ENCODE measurements at regions not wholly inside any gene's neighbourhood (a gene's known extent, or its start where the extent isn't known, plus 50 kb on each side); places are given as distances from the start of the nearest gene placed in this dataset.

DNA sequence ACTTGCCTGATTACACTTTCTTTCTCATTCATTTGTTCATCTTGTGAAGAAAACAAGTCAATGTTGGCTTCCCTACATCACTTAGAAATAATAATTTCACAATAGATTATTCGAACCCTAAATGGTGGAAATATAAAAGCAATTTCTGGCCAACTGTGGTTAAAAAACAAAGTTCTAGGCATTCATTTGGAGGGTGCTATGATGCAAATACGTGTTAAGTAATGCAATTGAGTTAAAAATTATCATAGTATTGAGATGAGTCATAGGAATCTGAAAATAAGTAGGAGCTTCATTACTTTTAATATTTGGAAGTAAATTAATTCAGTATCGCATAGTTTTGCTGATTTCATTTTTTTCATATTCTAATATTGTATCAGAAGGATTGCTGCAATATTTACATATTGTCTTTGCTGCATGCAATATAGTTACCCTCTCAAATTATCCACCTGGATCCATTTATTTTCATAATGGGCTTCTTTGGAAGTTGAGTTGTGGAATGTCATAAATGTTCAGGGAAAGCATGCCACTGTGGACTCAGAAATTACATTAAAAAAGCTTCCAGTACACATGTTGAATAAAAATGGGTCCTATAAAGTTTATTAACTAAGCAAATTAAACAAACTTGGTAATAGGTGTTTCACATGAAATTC is 647.7 kb upstream of the WWC1 start:
- Histone ChIP-seq H3K27ac (ENCODE audit: low read length) (no peak overlapping the region), H3K36me3 (ENCODE audit: control insufficient read depth in 1 of 2, insufficient read depth in 2 of 2, low read length in 2 of 2) (no peaks in the 10 kb centered on the region), H3K27me3 (ENCODE audit: low read depth, low read length) (no peaks in the 10 kb centered on the region), H3K9me3 (ENCODE audit: control insufficient read depth in 1 of 2, low read length in 2 of 2) (no peaks in the 10 kb centered on the region), H3K4me1 (ENCODE audit: control insufficient read depth in 1 of 2, insufficient read depth in 2 of 2, low read length in 2 of 2) (no peaks in the 10 kb centered on the region), H3K4me3 (ENCODE audit: low read depth in 1 of 2, low read length in 2 of 2) (no peak overlapping the region)

DNA sequence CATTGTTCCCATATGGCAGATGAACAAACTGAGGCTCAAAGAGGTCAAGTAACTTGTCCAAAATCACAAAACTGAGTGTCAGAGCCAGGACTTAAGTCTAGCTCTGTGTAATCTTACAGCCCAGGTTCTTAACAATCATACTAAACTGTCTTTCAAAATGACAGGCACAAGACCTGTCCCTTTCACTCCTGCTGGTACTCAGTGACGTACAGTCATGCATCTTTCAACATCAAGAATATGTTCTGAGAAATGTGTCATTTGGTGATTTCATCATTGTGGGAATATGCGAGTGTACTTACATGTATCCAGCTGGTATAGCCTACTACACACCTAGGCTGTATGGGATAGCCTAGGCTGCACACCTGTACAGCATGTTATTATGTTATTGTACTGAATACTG is 646.8 kb upstream of the WWC1 start:
- no peaks in the 10 kb centered on the region for H3K9me3 ChIP-seq (ENCODE audit: control insufficient read depth in 1 of 2, low read length in 2 of 2)
- H3K4me3 ChIP-seq (ENCODE audit: low read depth in 1 of 2, low read length in 2 of 2): no peak overlapping the region
- H3K27me3 ChIP-seq (ENCODE audit: low read depth, low read length): no peaks in the 10 kb centered on the region

DNA sequence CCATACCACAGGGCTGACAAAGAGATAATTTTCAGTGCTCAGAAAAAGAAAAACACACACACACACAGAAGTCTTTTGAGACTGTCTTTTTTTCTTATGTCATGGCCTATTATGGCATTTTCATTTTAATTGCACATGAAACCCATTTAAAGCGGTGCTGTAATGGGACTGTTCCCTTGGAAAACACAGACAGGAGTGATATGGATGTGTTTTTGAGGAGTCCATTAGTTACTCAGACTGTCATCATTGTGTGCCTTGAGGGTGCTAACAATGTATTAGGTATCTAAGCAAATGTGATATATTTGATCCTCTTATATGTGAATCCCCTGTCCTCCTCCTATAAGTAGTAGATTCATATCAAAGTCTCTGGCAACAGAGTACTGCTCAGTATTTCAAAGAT is 642.0 kb upstream of the WWC1 start:
- Histone ChIP-seq H3K4me3 (ENCODE audit: low read depth in 1 of 2, low read length in 2 of 2) (no peak overlapping the region), H3K36me3 (ENCODE audit: control insufficient read depth in 1 of 2, insufficient read depth in 2 of 2, low read length in 2 of 2) (no peaks in the 10 kb centered on the region), H3K9me3 (ENCODE audit: control insufficient read depth in 1 of 2, low read length in 2 of 2) (no peaks in the 10 kb centered on the region), H3K27ac (ENCODE audit: low read length) (no peak overlapping the region), H3K27me3 (ENCODE audit: low read depth, low read length) (no peaks in the 10 kb centered on the region), H3K4me1 (ENCODE audit: control insufficient read depth in 1 of 2, insufficient read depth in 2 of 2, low read length in 2 of 2) (no peaks in the 10 kb centered on the region)

More for the DNA sequence above, 646.8 kb upstream of the WWC1 start:
- Histone ChIP-seq H3K36me3 (ENCODE audit: control insufficient read depth in 1 of 2, insufficient read depth in 2 of 2, low read length in 2 of 2) (no peaks in the 10 kb centered on the region), H3K4me1 (ENCODE audit: control insufficient read depth in 1 of 2, insufficient read depth in 2 of 2, low read length in 2 of 2) (no peaks in the 10 kb centered on the region), H3K27ac (ENCODE audit: low read length) (no peak overlapping the region)

DNA sequence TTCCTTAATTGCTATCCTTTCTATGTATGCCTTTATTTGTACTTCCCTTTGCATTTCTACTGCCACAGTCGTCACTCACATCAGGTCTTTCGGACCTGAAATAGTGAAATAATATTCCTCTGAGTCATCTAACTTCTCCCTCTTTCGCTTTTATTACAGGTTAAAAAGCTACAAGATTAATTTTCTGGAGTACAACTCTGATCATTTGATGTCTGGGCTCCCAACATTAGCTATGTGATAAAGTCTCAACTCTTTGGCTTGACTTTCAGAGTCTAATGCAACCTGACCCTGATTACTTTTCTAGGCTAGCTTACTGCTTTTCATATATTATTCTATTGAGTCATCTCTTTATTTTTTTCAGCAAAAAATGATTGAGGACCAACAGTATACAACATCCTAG is 638.8 kb upstream of the WWC1 start:
- Histone ChIP-seq H3K36me3 (ENCODE audit: control insufficient read depth in 1 of 2, insufficient read depth in 2 of 2, low read length in 2 of 2) (no peaks in the 10 kb centered on the region), H3K9me3 (ENCODE audit: control insufficient read depth in 1 of 2, low read length in 2 of 2) (no peaks in the 10 kb centered on the region), H3K27ac (ENCODE audit: low read length) (no peak overlapping the region), H3K4me3 (ENCODE audit: low read depth in 1 of 2, low read length in 2 of 2) (no peak overlapping the region), H3K27me3 (ENCODE audit: low read depth, low read length) (no peaks in the 10 kb centered on the region), H3K4me1 (ENCODE audit: control insufficient read depth in 1 of 2, insufficient read depth in 2 of 2, low read length in 2 of 2) (no peaks in the 10 kb centered on the region)

DNA sequence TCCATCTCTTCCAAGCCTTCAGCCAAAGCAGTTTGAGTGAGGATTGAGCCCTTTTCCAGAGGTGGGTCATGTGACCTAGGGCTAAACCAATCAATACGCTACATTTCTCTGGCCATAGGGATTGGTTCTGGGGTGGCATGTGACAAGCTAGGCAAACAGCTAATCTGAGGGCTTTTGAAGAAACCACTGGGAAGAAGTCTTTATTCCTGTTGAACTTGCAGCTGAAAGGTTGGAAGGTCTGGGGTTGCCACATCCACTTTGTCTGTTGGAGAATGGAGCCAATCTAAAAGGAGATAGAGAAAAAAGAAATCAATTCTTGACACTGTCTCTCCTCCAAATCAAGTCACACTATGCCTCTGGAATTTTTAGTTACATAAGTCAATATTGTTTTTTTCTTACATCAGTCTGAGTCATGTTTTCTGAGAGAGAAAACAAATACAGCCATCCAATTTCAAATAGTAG is 637.8 kb upstream of the WWC1 start:
- Histone ChIP-seq H3K9me3 (ENCODE audit: control insufficient read depth in 1 of 2, low read length in 2 of 2) (no peaks in the 10 kb centered on the region), H3K27me3 (ENCODE audit: low read depth, low read length) (no peaks in the 10 kb centered on the region), H3K36me3 (ENCODE audit: control insufficient read depth in 1 of 2, insufficient read depth in 2 of 2, low read length in 2 of 2) (no peaks in the 10 kb centered on the region), H3K27ac (ENCODE audit: low read length) (no peak overlapping the region), H3K4me1 (ENCODE audit: control insufficient read depth in 1 of 2, insufficient read depth in 2 of 2, low read length in 2 of 2) (no peaks in the 10 kb centered on the region), H3K4me3 (ENCODE audit: low read depth in 1 of 2, low read length in 2 of 2) (no peak overlapping the region)

DNA sequence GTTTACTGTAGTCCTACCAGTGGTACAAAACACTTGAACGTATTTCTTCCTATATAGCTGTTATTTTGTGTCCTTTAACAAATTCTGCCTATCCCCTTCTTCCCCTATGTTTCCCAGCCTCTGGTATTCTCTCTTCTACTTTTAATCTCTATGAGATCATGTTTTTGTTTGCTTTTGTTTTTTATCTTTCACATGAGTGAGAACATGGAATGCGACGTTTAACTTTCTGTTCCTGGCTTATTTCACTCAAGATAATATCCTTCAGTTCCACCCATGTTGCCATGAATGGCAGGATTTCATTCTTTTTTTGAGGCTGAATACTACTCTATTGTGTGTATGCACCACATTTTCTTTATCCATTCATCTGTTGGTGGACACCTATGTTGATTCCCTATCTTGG is 634.4 kb upstream of the WWC1 start:
- no peaks in the 10 kb centered on the region for H3K36me3 ChIP-seq (ENCODE audit: control insufficient read depth in 1 of 2, insufficient read depth in 2 of 2, low read length in 2 of 2)
- H3K27ac ChIP-seq (ENCODE audit: low read length): no peak overlapping the region

DNA sequence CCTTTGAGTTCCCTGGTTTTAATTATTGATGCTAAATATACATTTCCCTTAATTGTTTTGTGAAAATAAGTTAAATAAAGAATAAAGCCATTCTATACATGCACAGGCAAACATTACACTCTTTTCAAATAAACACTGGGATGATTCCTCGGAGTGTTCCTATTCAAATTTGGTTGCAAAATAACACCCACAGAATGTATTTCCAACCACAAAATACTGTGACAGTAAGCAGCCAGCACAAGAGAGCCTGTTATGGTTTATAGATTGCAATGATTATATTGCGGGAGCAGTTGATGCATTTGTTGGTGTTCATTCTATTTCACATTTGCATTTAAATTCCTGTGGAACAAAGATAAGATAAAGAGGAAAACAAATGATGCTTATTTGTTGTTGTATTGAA is 632.6 kb upstream of the WWC1 start:
- Histone ChIP-seq H3K27ac (ENCODE audit: low read length) (no peak overlapping the region), H3K36me3 (ENCODE audit: control insufficient read depth in 1 of 2, insufficient read depth in 2 of 2, low read length in 2 of 2) (no peaks in the 10 kb centered on the region), H3K4me1 (ENCODE audit: control insufficient read depth in 1 of 2, insufficient read depth in 2 of 2, low read length in 2 of 2) (no peaks in the 10 kb centered on the region), H3K27me3 (ENCODE audit: low read depth, low read length) (no peaks in the 10 kb centered on the region), H3K9me3 (ENCODE audit: control insufficient read depth in 1 of 2, low read length in 2 of 2) (no peaks in the 10 kb centered on the region), H3K4me3 (ENCODE audit: low read depth in 1 of 2, low read length in 2 of 2) (no peak overlapping the region)

More for the DNA sequence above, 634.4 kb upstream of the WWC1 start:
- no peaks in the 10 kb centered on the region for H3K27me3 ChIP-seq (ENCODE audit: low read depth, low read length)
- H3K4me1 ChIP-seq (ENCODE audit: control insufficient read depth in 1 of 2, insufficient read depth in 2 of 2, low read length in 2 of 2): no peaks in the 10 kb centered on the region
- H3K4me3 ChIP-seq (ENCODE audit: low read depth in 1 of 2, low read length in 2 of 2): no peak overlapping the region
- H3K9me3 ChIP-seq (ENCODE audit: control insufficient read depth in 1 of 2, low read length in 2 of 2): no peaks in the 10 kb centered on the region

DNA sequence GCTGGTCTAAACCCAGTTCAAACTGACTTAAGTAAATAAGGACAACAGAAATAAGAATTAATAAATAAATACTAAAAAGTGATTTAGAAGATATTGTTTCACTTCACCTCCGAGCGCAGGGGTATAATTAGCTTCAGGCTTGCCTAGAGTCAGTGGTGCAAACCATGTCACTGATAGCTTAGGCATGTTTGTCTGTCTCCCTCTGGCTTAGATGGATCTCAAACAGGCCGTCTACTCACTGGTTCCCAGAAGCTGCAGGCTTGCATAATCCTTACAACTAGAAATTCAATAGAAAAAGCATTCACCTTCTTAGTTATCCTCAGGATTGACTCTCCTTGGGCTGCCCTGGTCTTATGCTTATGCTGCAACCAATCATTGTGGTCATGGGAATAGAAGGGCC is 629.8 kb upstream of the WWC1 start:
- H3K9me3 ChIP-seq (ENCODE audit: control insufficient read depth in 1 of 2, low read length in 2 of 2): no peaks in the 10 kb centered on the region
- no peaks in the 10 kb centered on the region for H3K27me3 ChIP-seq (ENCODE audit: low read depth, low read length)
- H3K4me1 ChIP-seq (ENCODE audit: control insufficient read depth in 1 of 2, insufficient read depth in 2 of 2, low read length in 2 of 2): no peaks in the 10 kb centered on the region
- H3K36me3 ChIP-seq (ENCODE audit: control insufficient read depth in 1 of 2, insufficient read depth in 2 of 2, low read length in 2 of 2): no peaks in the 10 kb centered on the region
- no peak overlapping the region for H3K4me3 ChIP-seq (ENCODE audit: low read depth in 1 of 2, low read length in 2 of 2)
- H3K27ac ChIP-seq (ENCODE audit: low read length): no peak overlapping the region

DNA sequence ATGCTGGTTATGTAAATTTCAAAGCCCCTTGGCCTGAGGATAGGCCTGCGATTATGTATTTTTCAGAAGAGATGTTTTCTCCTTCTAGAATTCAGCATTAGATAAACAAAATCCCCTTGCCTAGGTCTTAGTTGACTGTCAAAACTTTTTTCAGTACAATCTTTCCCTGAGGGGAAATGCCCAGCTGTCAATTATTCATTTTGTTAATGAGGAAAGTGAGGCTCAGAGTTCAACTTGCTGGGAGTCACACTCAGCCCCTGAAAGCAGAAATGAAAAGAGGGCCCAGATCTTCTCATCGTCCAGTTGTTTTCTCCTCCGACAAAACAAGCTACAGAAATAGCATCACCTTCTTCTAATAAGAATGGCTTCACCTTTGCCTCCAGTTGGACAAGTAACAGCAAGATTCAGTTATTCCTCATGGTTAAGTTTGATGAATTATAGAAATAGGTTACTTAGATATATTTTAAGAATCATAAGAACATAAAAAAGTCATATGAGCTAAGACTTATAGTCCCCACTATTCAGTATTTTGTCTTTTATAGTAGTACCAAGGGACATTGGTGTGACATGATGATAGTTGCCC is 627.1 kb upstream of the WWC1 start:
- Histone ChIP-seq H3K27me3 (ENCODE audit: low read depth, low read length) (no peaks in the 10 kb centered on the region), H3K9me3 (ENCODE audit: control insufficient read depth in 1 of 2, low read length in 2 of 2) (no peaks in the 10 kb centered on the region), H3K27ac (ENCODE audit: low read length) (no peak overlapping the region), H3K4me3 (ENCODE audit: low read depth in 1 of 2, low read length in 2 of 2) (no peak overlapping the region), H3K4me1 (ENCODE audit: control insufficient read depth in 1 of 2, insufficient read depth in 2 of 2, low read length in 2 of 2) (no peaks in the 10 kb centered on the region), H3K36me3 (ENCODE audit: control insufficient read depth in 1 of 2, insufficient read depth in 2 of 2, low read length in 2 of 2) (no peaks in the 10 kb centered on the region)

- no peaks in the 10 kb centered on the region for H3K36me3 ChIP-seq (ENCODE audit: control insufficient read depth in 1 of 2, insufficient read depth in 2 of 2, low read length in 2 of 2)
- H3K9me3 ChIP-seq (ENCODE audit: control insufficient read depth in 1 of 2, low read length in 2 of 2): no peaks in the 10 kb centered on the region
- H3K27ac ChIP-seq (ENCODE audit: low read length): no peak overlapping the region
- H3K4me3 ChIP-seq (ENCODE audit: low read depth in 1 of 2, low read length in 2 of 2): no peak overlapping the region
- H3K4me1 ChIP-seq (ENCODE audit: control insufficient read depth in 1 of 2, insufficient read depth in 2 of 2, low read length in 2 of 2): no peaks in the 10 kb centered on the region
- H3K27me3 ChIP-seq (ENCODE audit: low read depth, low read length): no peaks in the 10 kb centered on the region
These were observed 625.5 kb upstream of the WWC1 start for GRCh38 chr5:167665841-167666375.

DNA sequence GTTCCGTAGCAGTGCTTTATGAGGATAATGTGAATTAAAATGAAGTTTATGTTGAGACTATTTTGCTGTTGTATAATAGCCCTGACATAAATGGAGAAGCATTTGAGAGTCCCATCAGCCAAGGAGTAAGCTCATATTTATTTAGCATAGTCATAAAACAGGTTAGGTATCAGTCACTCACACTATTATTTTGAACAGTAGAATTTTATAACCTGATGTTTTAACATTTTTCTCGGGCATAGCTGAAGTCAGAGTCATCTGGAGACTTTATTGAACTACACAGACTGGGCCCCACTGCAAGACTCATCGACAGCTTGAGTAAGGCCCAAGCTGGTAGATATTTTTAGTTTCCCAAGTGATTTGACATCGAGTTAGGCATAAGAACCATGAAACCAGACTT is 620.3 kb upstream of the WWC1 start:
- Histone ChIP-seq H3K4me3 (ENCODE audit: low read depth in 1 of 2, low read length in 2 of 2) (no peak overlapping the region), H3K27ac (ENCODE audit: low read length) (no peak overlapping the region), H3K27me3 (ENCODE audit: low read depth, low read length) (no peaks in the 10 kb centered on the region), H3K36me3 (ENCODE audit: control insufficient read depth in 1 of 2, insufficient read depth in 2 of 2, low read length in 2 of 2) (no peaks in the 10 kb centered on the region), H3K9me3 (ENCODE audit: control insufficient read depth in 1 of 2, low read length in 2 of 2) (peaks cover 0 to 3% of the 10 kb centered on the region in 2 donors), H3K4me1 (ENCODE audit: control insufficient read depth in 1 of 2, insufficient read depth in 2 of 2, low read length in 2 of 2) (no peaks in the 10 kb centered on the region)

DNA sequence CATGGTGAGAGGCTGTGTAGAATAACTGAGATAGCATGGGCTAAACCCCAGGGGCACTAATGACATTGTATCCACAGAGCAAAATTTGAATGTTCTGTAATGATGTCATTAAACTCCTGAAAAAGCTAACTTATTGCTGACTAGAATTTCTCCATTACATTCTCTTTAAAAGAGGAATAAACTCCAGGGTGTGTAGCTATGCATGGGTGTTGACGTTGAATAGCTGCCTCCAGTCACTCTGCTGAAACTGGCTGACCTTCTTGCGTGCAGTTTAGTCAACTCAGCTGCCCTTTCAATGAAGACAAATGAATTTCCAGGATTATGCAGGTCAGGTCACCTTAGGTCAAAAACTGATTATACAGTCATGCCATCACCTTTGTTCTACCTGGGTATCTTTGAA is 617.5 kb upstream of the WWC1 start:
- Histone ChIP-seq H3K36me3 (ENCODE audit: control insufficient read depth in 1 of 2, insufficient read depth in 2 of 2, low read length in 2 of 2) (no peaks in the 10 kb centered on the region), H3K9me3 (ENCODE audit: control insufficient read depth in 1 of 2, low read length in 2 of 2) (peaks cover 0 to 5% of the 10 kb centered on the region in 2 donors), H3K4me3 (ENCODE audit: low read depth in 1 of 2, low read length in 2 of 2) (no peak overlapping the region), H3K27ac (ENCODE audit: low read length) (no peak overlapping the region), H3K27me3 (ENCODE audit: low read depth, low read length) (no peaks in the 10 kb centered on the region), H3K4me1 (ENCODE audit: control insufficient read depth in 1 of 2, insufficient read depth in 2 of 2, low read length in 2 of 2) (no peaks in the 10 kb centered on the region)

Data from muscle layer of duodenum (tissue), 2 donors.